OCI-LY7 (cell line): ENCODE measurements at regions not wholly inside any gene's neighbourhood (a gene's known extent, or its start where the extent isn't known, plus 50 kb on each side); places are given as distances from the start of the nearest gene placed in this dataset.

Experiments
- BruUV-seq: library from RNA; stranded (reverse); fragments of 400-500 nt; replicated peaks from 2 replicates; lab custom pipeline; 2021; lab: Mats Ljungman, UMichigan
- CTCF ChIA-PET: fragments of 300-600 bp; sonication (Branson Sonifier 250); formaldehyde crosslinking; loops from one replicate; lab custom pipeline; 2022; ENCODE audit warnings: antibody characterized with exemption; ENCODE audit not compliant: unreplicated experiment; lab: Charles Lee
- POLR2A ChIA-PET: fragments of 300-600 bp; sonication (Branson Sonifier 250); formaldehyde crosslinking; loops from one replicate; lab custom pipeline; 2022; ENCODE audit warnings: antibody characterized with exemption; lab: Charles Lee
- DNase-seq: peaks from one replicate; pipeline ENCODE4 v3.0.0-alpha.2; 2015; ENCODE audit warnings: low spot score
- H2AFZ ChIP-seq: fragments of 200-600 bp; sonication (generic), shearing (Covaris generic); 2 replicates; pipeline ENCODE4 v1.6.1; 2014; ENCODE audit warnings: mild to moderate bottlenecking, antibody characterized with exemption, low read length, moderate library complexity
- H3K27ac ChIP-seq: fragments of 200-600 bp; sonication (generic); 2 replicates; pipeline ENCODE4 v1.5.1; 2014; ENCODE audit warnings: mixed run types, low read depth, mild to moderate bottlenecking, moderate library complexity, low read length, inconsistent platforms; ENCODE audit not compliant: poor library complexity, severe bottlenecking
- H3K36me3 ChIP-seq: fragments of 200-600 bp; sonication (generic); 2 replicates; pipeline ENCODE4 v1.6.1; 2014; ENCODE audit warnings: mild to moderate bottlenecking, antibody characterized with exemption, low read length, moderate library complexity, mixed read lengths; ENCODE audit not compliant: insufficient read depth
- H3K4me1 ChIP-seq: fragments of 200-600 bp; sonication (generic); 2 replicates; pipeline ENCODE4 v1.5.1; 2014; ENCODE audit warnings: mild to moderate bottlenecking, low read length; ENCODE audit not compliant: insufficient read depth, poor library complexity, severe bottlenecking
- H3K4me2 ChIP-seq: fragments of 200-600 bp; sonication (generic); 2 replicates; pipeline ENCODE4 v1.6.1; 2014; ENCODE audit warnings: mild to moderate bottlenecking, low read length
- H3K4me3 ChIP-seq: fragments of 200-600 bp; sonication (generic); 2 replicates; pipeline ENCODE4 v1.5.1; 2014; ENCODE audit warnings: mild to moderate bottlenecking, low read depth, low read length; ENCODE audit not compliant: poor library complexity, severe bottlenecking
- H3K79me2 ChIP-seq: fragments of 200-600 bp; sonication (generic); 2 replicates; pipeline ENCODE4 v1.6.1; 2016; ENCODE audit warnings: low read depth, mild to moderate bottlenecking, low read length, moderate library complexity, mixed read lengths; ENCODE audit not compliant: insufficient read depth
- H3K9me2 ChIP-seq: fragments of 200-600 bp; sonication (generic); 2 replicates; pipeline ENCODE4 v1.6.1; 2016; ENCODE audit warnings: mild to moderate bottlenecking, low read length, mixed read lengths; ENCODE audit not compliant: insufficient read depth
- H3K9me3 ChIP-seq: fragments of 200-600 bp; sonication (generic); 2 replicates; pipeline ENCODE4 v1.6.1; 2014; ENCODE audit warnings: mild to moderate bottlenecking, mixed run types, low read length, mixed read lengths
- H4K20me1 ChIP-seq: fragments of 200-600 bp; sonication (generic); 2 replicates; pipeline ENCODE4 v1.6.1; 2014; ENCODE audit warnings: mild to moderate bottlenecking, antibody characterized with exemption, low read length, moderate library complexity, mixed read lengths; ENCODE audit not compliant: insufficient read depth
- CTCF ChIP-seq: fragments of 200-600 bp; sonication (generic); conservative IDR thresholded peaks from 2 replicates; pipeline ENCODE4 v1.5.1; 2014; ENCODE audit warnings: mild to moderate bottlenecking, antibody characterized with exemption, low read length, moderate library complexity, mixed read lengths
- EZH2phosphoT487 ChIP-seq: fragments of 200-600 bp; sonication (generic); IDR thresholded peaks from 2 replicates; pipeline ENCODE4 v1.6.1; 2018; ENCODE audit warnings: low read depth, borderline replicate concordance, mild to moderate bottlenecking, mixed run types, antibody characterized with exemption, low read length, moderate library complexity, mixed read lengths
- intact Hi-C: fragments of 100-400 bp; cut with micrococcal nuclease; formaldehyde crosslinking; loops from one replicate; pipeline ENCODE4 v1.10.0; 2022; ENCODE audit not compliant: unreplicated experiment

DNA sequence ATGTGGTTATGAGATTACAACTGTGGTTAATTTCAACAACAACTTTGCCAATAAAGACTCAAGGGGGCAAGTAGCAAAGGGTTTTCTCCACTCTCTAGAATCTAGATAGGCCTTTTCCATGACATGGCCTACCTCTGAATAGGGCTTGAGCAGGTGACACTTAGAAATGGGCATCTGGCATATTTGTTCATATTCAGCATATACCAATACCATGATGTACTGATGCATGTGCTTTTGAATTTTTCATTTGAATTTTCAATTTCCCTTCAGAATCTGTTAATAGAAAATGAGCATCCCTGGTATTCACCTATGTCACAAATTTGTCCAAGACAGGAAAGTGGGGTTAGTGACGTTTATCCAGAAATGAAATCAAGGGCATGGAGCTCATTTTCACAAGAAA, 757.5 kb upstream of the NRSN1 start:
- Histone ChIP-seq H3K4me2 (no peak overlapping the region), H3K36me3 (no peaks in the 10 kb centered on the region), H3K9me2 (no peaks in the 10 kb centered on the region), H2AFZ (no peak overlapping the region), H4K20me1 (no peaks in the 10 kb centered on the region), H3K9me3 (no peaks in the 10 kb centered on the region), H3K27ac (no peak overlapping the region), H3K79me2 (no peaks in the 10 kb centered on the region), H3K4me1 (no peaks in the 10 kb centered on the region), H3K4me3 (no peak overlapping the region)
- CTCF ChIA-PET: no interaction called here
- POLR2A ChIA-PET: no interaction called here
- BruUV-seq: no TSS peak
- TF ChIP-seq EZH2phosphoT487 (no peak), CTCF (no peak)
- intact Hi-C loops: no loop called here
- no peak for DNase-seq

DNA sequence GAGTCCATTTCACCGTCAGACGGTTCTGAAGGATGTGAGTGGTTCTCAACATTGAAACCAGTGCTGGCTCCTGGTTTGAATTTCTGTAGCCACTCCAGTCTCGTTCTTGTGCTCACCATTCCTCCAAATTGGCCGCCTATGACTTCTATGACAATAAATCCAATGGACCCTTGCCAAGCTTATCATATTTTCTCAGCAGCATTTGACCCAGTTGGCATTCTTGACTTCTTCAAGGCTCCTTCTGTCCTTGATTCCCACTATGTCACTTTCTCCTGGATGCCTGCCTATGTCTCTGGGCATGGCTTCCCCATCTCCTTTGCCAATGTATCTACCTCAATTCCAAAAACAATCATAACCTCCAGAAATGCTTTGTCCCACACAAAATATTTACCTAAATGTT, 756.0 kb upstream of the NRSN1 start:
- TF ChIP-seq EZH2phosphoT487: no peak
- TF ChIP-seq CTCF: no peak
- intact Hi-C loops: no loop called here

GRCh38 chr6:23371132-23371915, 754.7 kb upstream of the NRSN1 start:
- BruUV-seq: no TSS peak
- TF ChIP-seq CTCF (no peak), EZH2phosphoT487 (no peak)
- Histone ChIP-seq H3K79me2 (no peaks in the 10 kb centered on the region), H3K4me3 (no peak overlapping the region), H2AFZ (no peak overlapping the region), H3K27ac (no peak overlapping the region), H3K4me1 (no peaks in the 10 kb centered on the region), H3K4me2 (no peak overlapping the region), H3K36me3 (no peaks in the 10 kb centered on the region), H3K9me2 (no peaks in the 10 kb centered on the region), H4K20me1 (no peaks in the 10 kb centered on the region), H3K9me3 (no peaks in the 10 kb centered on the region)
- ChIA-PET CTCF (no interaction called here), POLR2A (interaction anchor here (1.0 kb wide), 1 partner anchor 110 kb away, joined by 3 read pairs; no protein-coding TSS in a partner anchor)
- intact Hi-C loops: no loop called here
- no peak for DNase-seq

More for the DNA sequence above, 756.0 kb upstream of the NRSN1 start:
- Histone ChIP-seq H3K4me1 (no peaks in the 10 kb centered on the region), H3K36me3 (no peaks in the 10 kb centered on the region), H3K9me3 (no peaks in the 10 kb centered on the region), H3K4me2 (no peak overlapping the region), H3K27ac (no peak overlapping the region), H2AFZ (no peak overlapping the region), H3K9me2 (no peaks in the 10 kb centered on the region), H3K79me2 (no peaks in the 10 kb centered on the region), H4K20me1 (no peaks in the 10 kb centered on the region), H3K4me3 (no peak overlapping the region)
- no peak for DNase-seq
- ChIA-PET CTCF (no interaction called here), POLR2A (no interaction called here)
- no TSS peak for BruUV-seq
